NCI-H1105 treated with DMSO at 0.1 percent for 48 hours (cell line): ENCODE measurements at regions not wholly inside any gene's neighbourhood (a gene's known extent, or its start where the extent isn't known, plus 50 kb on each side); places are given as distances from the start of the nearest gene placed in this dataset.

Source experiments
- DNase-seq: peaks from one replicate; lab custom pipeline; 2025; lab: John Stamatoyannopoulos, UW

- no peak for DNase-seq
Observed at GRCh38 chr14:86712727-86713126, 1182.8 kb downstream of the FLRT2 start.

- no peak for DNase-seq
Observed at GRCh38 chr14:86712176-86712575, 1182.2 kb downstream of the FLRT2 start.

GRCh38 chr14:86708846-86709339, 1178.9 kb downstream of the FLRT2 start:
- DNase-seq: no peak

GRCh38 chr14:86707071-86707470, 1177.1 kb downstream of the FLRT2 start:
- no peak for DNase-seq

GRCh38 chr14:86683561-86683960, 1153.6 kb downstream of the FLRT2 start:
- DNase-seq: no peak

GRCh38 chr14:86675059-86675458, 1145.1 kb downstream of the FLRT2 start:
- DNase-seq: no peak

- DNase-seq: no peak
Observed at GRCh38 chr14:86673523-86673969, 1143.6 kb downstream of the FLRT2 start.

- DNase-seq: no peak
Observed at GRCh38 chr14:86672080-86672479, 1142.1 kb downstream of the FLRT2 start.

GRCh38 chr14:86665975-86666374, 1136.0 kb downstream of the FLRT2 start:
- DNase-seq: no peak

GRCh38 chr14:86662334-86662733, 1132.4 kb downstream of the FLRT2 start:
- DNase-seq: no peak

GRCh38 chr14:86654558-86655184, 1124.7 kb downstream of the FLRT2 start:
- DNase-seq: peak; percentile 45

GRCh38 chr14:86652526-86652925, 1122.6 kb downstream of the FLRT2 start:
- DNase-seq: no peak

- no peak for DNase-seq
Observed at GRCh38 chr14:86646696-86647690, 1117.0 kb downstream of the FLRT2 start.

- no peak for DNase-seq
Observed at GRCh38 chr14:86646125-86646524, 1116.2 kb downstream of the FLRT2 start.

- DNase-seq: no peak
Observed at GRCh38 chr14:86641310-86641709, 1111.4 kb downstream of the FLRT2 start.

- DNase-seq: no peak
Observed at GRCh38 chr14:86640288-86640687, 1110.3 kb downstream of the FLRT2 start.

GRCh38 chr14:86639666-86640065, 1109.7 kb downstream of the FLRT2 start:
- DNase-seq: no peak

- DNase-seq: no peak
Observed at GRCh38 chr14:86639146-86639545, 1109.2 kb downstream of the FLRT2 start.

- DNase-seq: no peak
Observed at GRCh38 chr14:86627080-86627479, 1097.1 kb downstream of the FLRT2 start.

GRCh38 chr14:86626530-86626929, 1096.6 kb downstream of the FLRT2 start:
- no peak for DNase-seq

- DNase-seq: no peak
Observed at GRCh38 chr14:86625637-86626036, 1095.7 kb downstream of the FLRT2 start.

GRCh38 chr14:86619726-86620125, 1089.8 kb downstream of the FLRT2 start:
- no peak for DNase-seq

- DNase-seq: no peak
Observed at GRCh38 chr14:86613786-86614185, 1083.8 kb downstream of the FLRT2 start.
